K562 (cell line): ENCODE measurements at regions not wholly inside any gene's neighbourhood (a gene's known extent, or its start where the extent isn't known, plus 50 kb on each side); places are given as distances from the start of the nearest gene placed in this dataset.

Experiments
- ARNT ChIP-seq, 2 experiments: fragments of 450-650 bp; IDR thresholded peaks; 2 replicates each; pipeline ENCODE4 v1.6.1; 2016; ENCODE audit warnings: mild to moderate bottlenecking in 1 of 2
- CBFB ChIP-seq: sonication (generic); formaldehyde crosslinking; IDR thresholded peaks from 2 replicates; pipeline ENCODE4 v1.4.0; 2020; ENCODE audit warnings: mild to moderate bottlenecking, missing genetic modification reagents
- E2F6 ChIP-seq, 2 experiments: IDR thresholded peaks; 2 replicates each; pipeline ENCODE4 v1.6.1; 2011; ENCODE audit warnings: borderline replicate concordance in 1 of 2, control low read depth in 1 of 2, low read depth in 1 of 2, low read length in 1 of 2, mild to moderate bottlenecking in 1 of 2, mixed read lengths in 1 of 2, moderate library complexity in 1 of 2; ENCODE audit not compliant: insufficient read depth in 1 of 2, insufficient read length in 1 of 2, poor library complexity in 1 of 2, severe bottlenecking in 1 of 2; ENCODE audit errors: extremely low read depth in 1 of 2
- PYGO2 ChIP-seq: fragments of 450-650 bp; IDR thresholded peaks from 2 replicates; pipeline ENCODE4 v1.6.1; 2016; ENCODE audit warnings: mild to moderate bottlenecking, missing genetic modification characterization, moderate library complexity, missing compliant biosample characterization
- USF2 ChIP-seq: sonication (generic); formaldehyde crosslinking; IDR thresholded peaks from 2 replicates; pipeline ENCODE4 v1.5.0; 2020; ENCODE audit warnings: missing genetic modification reagents

GRCh38 chr10:78342827-78343653 lies 309.4 kb downstream of the RPS24 start:
- TF ChIP-seq CBFB (CRISPR knock-in tag) (no peak), ARNT (IDR thresholded peaks at IDR 0.05) (no peak), USF2 (CRISPR knock-in tag) (no peak), PYGO2 (tag) (no peak), E2F6 (IDR thresholded peaks at IDR 0.05; ENCODE audit: borderline replicate concordance in 1 of 2, extremely low read depth in 1 of 2, insufficient read depth in 1 of 2, insufficient read length in 1 of 2, low read depth in 1 of 2, low read length in 1 of 2, poor library complexity in 1 of 2, severe bottlenecking in 1 of 2) (no peak)
